ENCODE measurements at regions not wholly inside any gene's neighbourhood (a gene's known extent, or its start where the extent isn't known, plus 50 kb on each side); places are given as distances from the start of the nearest gene placed in this dataset.

GRCh38 chr10:3401491-3401938 is 228.9 kb upstream of the PITRM1 start:
- Histone ChIP-seq H4K20me1 (ENCODE audit: insufficient read depth, low read length, poor library complexity, severe bottlenecking) (no peaks in the 10 kb centered on the region), H3K9me2 (replicated peaks; ENCODE audit: low read depth, low read length) (no peaks in the 10 kb centered on the region), H3K9ac (ENCODE audit: low read depth, low read length, poor library complexity, severe bottlenecking) (no peak overlapping the region), H3K36me3 (ENCODE audit: insufficient read depth, low read length) (no peaks in the 10 kb centered on the region), H3K79me2 (ENCODE audit: insufficient read depth, low read length) (no peaks in the 10 kb centered on the region), H3K4me1 (ENCODE audit: insufficient read depth, low read length, poor library complexity, severe bottlenecking) (no peaks in the 10 kb centered on the region), H3F3A (ENCODE audit: low read depth) (no peaks in the 10 kb centered on the region), H3K4me3 (ENCODE audit: low read length, poor library complexity, severe bottlenecking) (no peak overlapping the region), H3K9me3 (ENCODE audit: insufficient read depth, low read depth, low read length) (no peaks in the 10 kb centered on the region), H3K27me3 (ENCODE audit: insufficient read depth, low read length, poor library complexity, severe bottlenecking) (no peaks in the 10 kb centered on the region), H3K4me2 (ENCODE audit: low read depth, low read length, poor library complexity, severe bottlenecking) (no peak overlapping the region), H2AFZ (ENCODE audit: low read length) (no peak overlapping the region)
- TF ChIP-seq EZH2phosphoT487 (IDR thresholded peaks at IDR 0.05; ENCODE audit: borderline replicate concordance): no peak
- TF ChIP-seq, protein P1, sequence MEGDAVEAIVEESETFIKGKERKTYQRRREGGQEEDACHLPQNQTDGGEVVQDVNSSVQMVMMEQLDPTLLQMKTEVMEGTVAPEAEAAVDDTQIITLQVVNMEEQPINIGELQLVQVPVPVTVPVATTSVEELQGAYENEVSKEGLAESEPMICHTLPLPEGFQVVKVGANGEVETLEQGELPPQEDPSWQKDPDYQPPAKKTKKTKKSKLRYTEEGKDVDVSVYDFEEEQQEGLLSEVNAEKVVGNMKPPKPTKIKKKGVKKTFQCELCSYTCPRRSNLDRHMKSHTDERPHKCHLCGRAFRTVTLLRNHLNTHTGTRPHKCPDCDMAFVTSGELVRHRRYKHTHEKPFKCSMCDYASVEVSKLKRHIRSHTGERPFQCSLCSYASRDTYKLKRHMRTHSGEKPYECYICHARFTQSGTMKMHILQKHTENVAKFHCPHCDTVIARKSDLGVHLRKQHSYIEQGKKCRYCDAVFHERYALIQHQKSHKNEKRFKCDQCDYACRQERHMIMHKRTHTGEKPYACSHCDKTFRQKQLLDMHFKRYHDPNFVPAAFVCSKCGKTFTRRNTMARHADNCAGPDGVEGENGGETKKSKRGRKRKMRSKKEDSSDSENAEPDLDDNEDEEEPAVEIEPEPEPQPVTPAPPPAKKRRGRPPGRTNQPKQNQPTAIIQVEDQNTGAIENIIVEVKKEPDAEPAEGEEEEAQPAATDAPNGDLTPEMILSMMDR (conservative IDR thresholded peaks at IDR 0.05; ENCODE audit: low read length): no peak

DNA sequence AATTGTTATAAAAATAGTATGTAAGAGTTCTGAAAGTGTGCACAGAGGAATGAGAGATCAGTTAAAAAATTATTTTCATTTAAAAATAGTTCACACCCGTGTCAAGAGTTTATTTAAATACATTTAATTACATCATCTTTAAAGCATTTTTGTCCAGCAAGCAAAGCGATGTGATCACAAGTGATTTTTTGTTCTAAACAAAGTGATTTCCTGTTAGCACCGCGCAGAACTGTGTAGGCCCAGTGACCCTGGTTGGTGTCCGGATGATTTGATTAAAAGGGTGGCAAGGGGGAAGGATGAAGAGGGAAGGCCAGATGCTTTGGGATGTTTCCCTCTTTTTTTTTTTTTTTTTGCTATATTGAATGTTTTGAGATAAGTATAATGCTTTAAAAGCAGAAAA is 227.8 kb upstream of the PITRM1 start:
- H3K4me2 ChIP-seq (ENCODE audit: low read depth, low read length, poor library complexity, severe bottlenecking): no peak overlapping the region
- no peaks in the 10 kb centered on the region for H3K9me3 ChIP-seq (ENCODE audit: insufficient read depth, low read depth, low read length)
- no peak overlapping the region for H3K9ac ChIP-seq (ENCODE audit: low read depth, low read length, poor library complexity, severe bottlenecking)
- no peaks in the 10 kb centered on the region for H4K20me1 ChIP-seq (ENCODE audit: insufficient read depth, low read length, poor library complexity, severe bottlenecking)
- no peak overlapping the region for H3K4me3 ChIP-seq (ENCODE audit: low read length, poor library complexity, severe bottlenecking)
- H3K4me1 ChIP-seq (ENCODE audit: insufficient read depth, low read length, poor library complexity, severe bottlenecking): no peaks in the 10 kb centered on the region
- no peaks in the 10 kb centered on the region for H3K27me3 ChIP-seq (ENCODE audit: insufficient read depth, low read length, poor library complexity, severe bottlenecking)
- H3K36me3 ChIP-seq (ENCODE audit: insufficient read depth, low read length): no peaks in the 10 kb centered on the region
- no peaks in the 10 kb centered on the region for H3K9me2 ChIP-seq (replicated peaks; ENCODE audit: low read depth, low read length)
- TF ChIP-seq, protein P1 (conservative IDR thresholded peaks at IDR 0.05; ENCODE audit: low read length): no peak
- no peak for TF ChIP-seq EZH2phosphoT487 (IDR thresholded peaks at IDR 0.05; ENCODE audit: borderline replicate concordance)
- H2AFZ ChIP-seq (ENCODE audit: low read length): no peak overlapping the region
- H3K79me2 ChIP-seq (ENCODE audit: insufficient read depth, low read length): no peaks in the 10 kb centered on the region
- no peaks in the 10 kb centered on the region for H3F3A ChIP-seq (ENCODE audit: low read depth)

DNA sequence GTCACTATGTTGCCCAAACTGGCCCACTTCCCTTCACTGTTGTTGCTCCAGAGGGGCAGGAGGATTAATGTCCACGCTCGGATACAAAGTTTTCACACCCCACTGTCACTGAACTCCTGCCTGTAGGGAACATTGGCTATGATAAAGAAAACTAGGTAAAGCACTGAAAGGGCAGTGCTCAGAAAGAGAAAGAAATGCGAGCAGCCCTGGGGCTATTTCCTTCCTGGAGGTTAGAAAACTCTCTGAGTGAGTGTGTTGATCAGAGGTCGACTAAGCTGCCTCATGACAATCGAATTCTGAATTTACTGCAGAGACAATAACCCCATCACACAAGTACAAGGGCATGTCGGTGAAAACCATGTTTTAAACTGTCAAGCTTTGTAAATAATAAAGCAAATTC is 227.2 kb upstream of the PITRM1 start:
- Histone ChIP-seq H2AFZ (ENCODE audit: low read length) (no peak overlapping the region), H3K79me2 (ENCODE audit: insufficient read depth, low read length) (no peaks in the 10 kb centered on the region), H3K4me2 (ENCODE audit: low read depth, low read length, poor library complexity, severe bottlenecking) (no peak overlapping the region), H3K4me3 (ENCODE audit: low read length, poor library complexity, severe bottlenecking) (no peak overlapping the region), H3K9ac (ENCODE audit: low read depth, low read length, poor library complexity, severe bottlenecking) (no peak overlapping the region), H3F3A (ENCODE audit: low read depth) (no peaks in the 10 kb centered on the region), H3K4me1 (ENCODE audit: insufficient read depth, low read length, poor library complexity, severe bottlenecking) (no peaks in the 10 kb centered on the region), H3K36me3 (ENCODE audit: insufficient read depth, low read length) (no peaks in the 10 kb centered on the region), H4K20me1 (ENCODE audit: insufficient read depth, low read length, poor library complexity, severe bottlenecking) (no peaks in the 10 kb centered on the region), H3K9me2 (replicated peaks; ENCODE audit: low read depth, low read length) (no peaks in the 10 kb centered on the region), H3K27me3 (ENCODE audit: insufficient read depth, low read length, poor library complexity, severe bottlenecking) (no peaks in the 10 kb centered on the region), H3K9me3 (ENCODE audit: insufficient read depth, low read depth, low read length) (no peaks in the 10 kb centered on the region)
- TF ChIP-seq EZH2phosphoT487 (IDR thresholded peaks at IDR 0.05; ENCODE audit: borderline replicate concordance): no peak
- TF ChIP-seq, protein P1 (conservative IDR thresholded peaks at IDR 0.05; ENCODE audit: low read length): no peak
